ENCODE measurements at regions not wholly inside any gene's neighbourhood (a gene's known extent, or its start where the extent isn't known, plus 50 kb on each side); places are given as distances from the start of the nearest gene placed in this dataset.

GRCh38 chr18:77876319-77876865 lies 626.7 kb downstream of the GALR1 start:
- ChIA-PET POLR2A (no interaction called here), CTCF (no interaction called here)

- POLR2A ChIA-PET = no interaction called here
- CTCF ChIA-PET = interaction anchor here (1.0 kb wide), 1 partner anchor 9 kb away, joined by 4 read pairs; no protein-coding TSS in a partner anchor
Measured at GRCh38 chr18:77879829-77880228, 630.2 kb downstream of the GALR1 start.

GRCh38 chr18:77884454-77884853 lies 634.8 kb downstream of the GALR1 start:
- CTCF ChIA-PET = no interaction called here
- POLR2A ChIA-PET = no interaction called here

GRCh38 chr18:77894060-77894459 lies 644.4 kb downstream of the GALR1 start:
- ChIA-PET POLR2A (no interaction called here), CTCF (interaction anchor here (0.5 kb wide), 1 partner anchor 1444 kb away, joined by 4 read pairs; no protein-coding TSS in a partner anchor)

- POLR2A ChIA-PET = no interaction called here
- CTCF ChIA-PET = no interaction called here
Measured at GRCh38 chr18:77895250-77895649, 645.6 kb downstream of the GALR1 start.

- CTCF ChIA-PET = no interaction called here
- POLR2A ChIA-PET = no interaction called here
Measured at GRCh38 chr18:77896586-77897252, 647.1 kb downstream of the GALR1 start.

GRCh38 chr18:77897606-77898005 lies 648.0 kb downstream of the GALR1 start:
- POLR2A ChIA-PET = no interaction called here
- CTCF ChIA-PET = no interaction called here

GRCh38 chr18:77899972-77900754 lies 650.5 kb downstream of the GALR1 start:
- ChIA-PET POLR2A (no interaction called here), CTCF (interaction anchor here (0.6 kb wide), 1 partner anchor 633 kb away, joined by 3 read pairs; no protein-coding TSS in a partner anchor)

GRCh38 chr18:77905011-77905410 lies 655.4 kb downstream of the GALR1 start:
- ChIA-PET POLR2A (no interaction called here), CTCF (no interaction called here)

GRCh38 chr18:77905449-77906055 lies 655.9 kb downstream of the GALR1 start:
- CTCF ChIA-PET = no interaction called here
- POLR2A ChIA-PET = no interaction called here

- POLR2A ChIA-PET = no interaction called here
- CTCF ChIA-PET = no interaction called here
Measured at GRCh38 chr18:77906103-77906892, 656.6 kb downstream of the GALR1 start.

GRCh38 chr18:77910347-77910746 lies 660.7 kb downstream of the GALR1 start:
- POLR2A ChIA-PET = no interaction called here
- CTCF ChIA-PET = no interaction called here

GRCh38 chr18:77911971-77912605 lies 662.4 kb downstream of the GALR1 start:
- ChIA-PET POLR2A (no interaction called here), CTCF (interaction anchor here (0.6 kb wide), 1 partner anchor 957 kb away, joined by 3 read pairs; no protein-coding TSS in a partner anchor)

- ChIA-PET CTCF (no interaction called here), POLR2A (no interaction called here)
Measured at GRCh38 chr18:77918730-77919129, 669.1 kb downstream of the GALR1 start.

- CTCF ChIA-PET = no interaction called here
Measured at GRCh38 chr18:77919923-77920322, 670.3 kb downstream of the GALR1 start.

GRCh38 chr18:77935342-77935741 lies 685.7 kb downstream of the GALR1 start:
- CTCF ChIA-PET = no interaction called here
- POLR2A ChIA-PET = no interaction called here

More at GRCh38 chr18:77919923-77920322, 670.3 kb downstream of the GALR1 start:
- POLR2A ChIA-PET = no interaction called here

GRCh38 chr18:77940566-77940965 lies 690.9 kb downstream of the GALR1 start:
- ChIA-PET POLR2A (no interaction called here), CTCF (interaction anchor here (1.1 kb wide), 1 partner anchor 14 kb away, joined by 3 read pairs; no protein-coding TSS in a partner anchor)

GRCh38 chr18:77944533-77944932 lies 694.9 kb downstream of the GALR1 start:
- POLR2A ChIA-PET = no interaction called here
- CTCF ChIA-PET = no interaction called here

GRCh38 chr18:77948567-77948966 lies 698.9 kb downstream of the GALR1 start:
- ChIA-PET CTCF (no interaction called here), POLR2A (no interaction called here)
